ENCODE measurements at regions not wholly inside any gene's neighbourhood (a gene's known extent, or its start where the extent isn't known, plus 50 kb on each side); places are given as distances from the start of the nearest gene placed in this dataset.

- no peak for FAIRE-seq
- Histone ChIP-seq H3K27me3 (replicated peaks in 1 of 4; ENCODE audit: control insufficient read depth in 3 of 4, extremely low read depth in 1 of 4, insufficient read depth in 3 of 4, low read length in 3 of 4) (no peaks in the 10 kb centered on the region), H3K9me3 (ENCODE audit: insufficient read depth in 2 of 2, low read depth in 1 of 2, low read length in 1 of 2) (no peaks in the 10 kb centered on the region), H3K56ac (replicated peaks; ENCODE audit: insufficient read length, low read depth, low read length) (no peak overlapping the region), H2AK5ac (ENCODE audit: low read depth, low read length) (no peak overlapping the region), H2BK15ac (ENCODE audit: low read length) (no peak overlapping the region; the same call in 1 of the 2 replicates), H4K8ac (ENCODE audit: extremely low read depth, insufficient read depth, low read length) (no peak overlapping the region), H3K23ac (ENCODE audit: insufficient read length) (no peak overlapping the region), H4K20me1 (replicated peaks in 1 of 2; ENCODE audit: control insufficient read depth in 1 of 2, insufficient read depth in 2 of 2, low read length in 2 of 2) (no peaks in the 10 kb centered on the region), H3K4me3 (ENCODE audit: extremely low read depth in 1 of 4, insufficient read depth in 2 of 4, low read depth in 3 of 4, low read length in 4 of 4) (no peak overlapping the region), H2BK120ac (replicated peaks; ENCODE audit: low read depth, low read length) (no peak overlapping the region), H3K9ac (replicated peaks in 1 of 4; ENCODE audit: extremely low read depth in 1 of 4, low read depth in 3 of 4, low read length in 3 of 4) (no peak overlapping the region), H3K27ac (ENCODE audit: low read depth, low read length) (no peak overlapping the region), H3K4me1 (replicated peaks in 1 of 4; ENCODE audit: control insufficient read depth in 3 of 4, insufficient read depth in 4 of 4, low read length in 3 of 4) (no peaks in the 10 kb centered on the region), H3K36me3 (ENCODE audit: control insufficient read depth in 2 of 4, insufficient read depth in 4 of 4, low read length in 3 of 4) (no peaks in the 10 kb centered on the region), H3K79me1 (ENCODE audit: low read depth, low read length) (no peaks in the 10 kb centered on the region), H4K5ac (ENCODE audit: insufficient read length, low read depth, low read length) (no peak overlapping the region), H3K4me2 (ENCODE audit: insufficient read depth in 1 of 2, low read depth in 2 of 2, low read length in 2 of 2) (no peak overlapping the region), H2BK12ac (ENCODE audit: low read depth, low read length) (no peak overlapping the region; the same call in 1 of the 2 replicates), H2BK20ac (ENCODE audit: low read length) (no peak overlapping the region), H4K91ac (replicated peaks; ENCODE audit: insufficient read length, low read length) (no peak overlapping the region), H3K14ac (ENCODE audit: insufficient read length) (no peak overlapping the region), H3K79me2 (ENCODE audit: control insufficient read depth in 1 of 2, insufficient read depth in 2 of 2, low read length in 2 of 2) (no peaks in the 10 kb centered on the region), H3K18ac (ENCODE audit: extremely low read depth, low read length) (no peak overlapping the region), H2AFZ (ENCODE audit: low read length) (no peak overlapping the region), H2BK5ac (ENCODE audit: low read depth, low read length) (no peak overlapping the region), H3K4ac (replicated peaks; ENCODE audit: insufficient read length, low read depth, low read length) (no peak overlapping the region), H3K23me2 (ENCODE audit: low read depth, low read length) (no peaks in the 10 kb centered on the region)
- no peak for DNase-seq (ENCODE audit: low read depth in 1 of 2, low spot score in 2 of 2)
- CTCF ChIA-PET (ENCODE audit: partially characterized antibody), result interaction anchor here (0.6 to 1.2 kb wide), 3 partner anchors 30 to 395 kb away, joined by 3 read pairs; no protein-coding TSS in a partner anchor
- POLR2A ChIA-PET (ENCODE audit: partially characterized antibody), result interaction anchor here (1.5 kb wide), 1 partner anchor 12 kb away, joined by 3 read pairs; no protein-coding TSS in a partner anchor
- 85% methylated on average over 9 of the region's 9 CpGs; no CpG with 5 or more reads in 1 of the 2 experiments for WGBS, 2 experiments (ENCODE audit: extremely low coverage in 1 of 2, insufficient coverage in 1 of 2, insufficient read length in 1 of 2, insufficient replicate concordance in 2 of 2, low coverage in 1 of 2, low lambda C conversion rate in 2 of 2, missing lambda C conversion rate in 1 of 2)
- TF ChIP-seq TEAD4 (IDR thresholded peaks at IDR 0.05; ENCODE audit: low read depth, low read length), result no peak
- TF ChIP-seq SIN3A (conservative IDR thresholded peaks at IDR 0.05 in 1 of 2, IDR thresholded peaks at IDR 0.05 in 1 of 2; ENCODE audit: low read depth in 1 of 2, low read length in 2 of 2), result no peak
- TF ChIP-seq KDM4A (IDR thresholded peaks at IDR 0.05; ENCODE audit: low read depth, low read length, severe bottlenecking), result no peak
- no peak for TF ChIP-seq SAP30 (IDR thresholded peaks at IDR 0.05; ENCODE audit: insufficient read depth, insufficient replicate concordance, low read length)
- no peak for TF ChIP-seq HDAC6 (IDR thresholded peaks at IDR 0.05; ENCODE audit: low read depth, low read length)
- no peak for TF ChIP-seq SIX5 (IDR thresholded peaks at IDR 0.05; ENCODE audit: low read depth, low read length)
- TF ChIP-seq SP4 (IDR thresholded peaks at IDR 0.05; ENCODE audit: low read length), result no peak
- TF ChIP-seq GABPA (IDR thresholded peaks at IDR 0.05; ENCODE audit: borderline replicate concordance, insufficient read depth, low read length), result no peak
- no peak for TF ChIP-seq CREB1 (IDR thresholded peaks at IDR 0.05)
- TF ChIP-seq POU5F1 (IDR thresholded peaks at IDR 0.05; ENCODE audit: low read depth, low read length), result no peak
- no peak for TF ChIP-seq RAD21 (IDR thresholded peaks at IDR 0.05 in 1 of 2, conservative IDR thresholded peaks at IDR 0.05 in 1 of 2; ENCODE audit: low read depth in 2 of 2, low read length in 2 of 2)
- no peak for TF ChIP-seq NANOG (IDR thresholded peaks at IDR 0.05; ENCODE audit: insufficient read depth, low read depth, low read length, poor library complexity, severe bottlenecking)
These were observed 344.9 kb upstream of the B3GAT1 start for GRCh38 chr11:134756811-134757540.
